NCI-H510A (cell line): ENCODE measurements at regions not wholly inside any gene's neighbourhood (a gene's known extent, or its start where the extent isn't known, plus 50 kb on each side); places are given as distances from the start of the nearest gene placed in this dataset.
"Not testable (repeated sequence)": the region's sequence is repeated elsewhere in the genome, so short reads cannot be mapped to it uniquely, and the experiment has no call there.

Source experiments
- DNase-seq: peaks from one replicate; lab custom pipeline; 2025; lab: John Stamatoyannopoulos, UW

- DNase-seq = not testable (repeated sequence)
Measured at GRCh38 chr1:29386453-29386852, 150.1 kb downstream of the PTPRU start.

GRCh38 chr1:29385966-29386365 is 149.6 kb downstream of the PTPRU start:
- no peak for DNase-seq

GRCh38 chr1:29384496-29385015 is 148.2 kb downstream of the PTPRU start:
- DNase-seq = no peak

GRCh38 chr1:29383746-29384371 is 147.5 kb downstream of the PTPRU start:
- no peak for DNase-seq

GRCh38 chr1:29382851-29383745 is 146.8 kb downstream of the PTPRU start:
- DNase-seq = no peak

GRCh38 chr1:29381426-29381825 is 145.1 kb downstream of the PTPRU start:
- no peak for DNase-seq

- no peak for DNase-seq
Measured at GRCh38 chr1:29380532-29380931, 144.2 kb downstream of the PTPRU start.

GRCh38 chr1:29379443-29380073 is 143.2 kb downstream of the PTPRU start:
- no peak for DNase-seq
